DND-41 (cell line): ENCODE measurements at regions not wholly inside any gene's neighbourhood (a gene's known extent, or its start where the extent isn't known, plus 50 kb on each side); places are given as distances from the start of the nearest gene placed in this dataset.

ENCODE experiments used
- EZH2 ChIP-seq: IDR thresholded peaks from 3 replicates; pipeline ENCODE4 v1.6.1; 2012; ENCODE audit warnings: borderline replicate concordance, low read depth, mild to moderate bottlenecking, moderate library complexity, low read length, inconsistent platforms; ENCODE audit not compliant: severe bottlenecking
- TF ChIP-seq, protein P1 (sequence below): IDR thresholded peaks from 2 replicates; pipeline ENCODE4 v1.5.1; 2012; ENCODE audit warnings: borderline replicate concordance, low read length, moderate library complexity, mild to moderate bottlenecking; ENCODE audit not compliant: poor library complexity, severe bottlenecking; ENCODE audit errors: extremely low read depth

DNA sequence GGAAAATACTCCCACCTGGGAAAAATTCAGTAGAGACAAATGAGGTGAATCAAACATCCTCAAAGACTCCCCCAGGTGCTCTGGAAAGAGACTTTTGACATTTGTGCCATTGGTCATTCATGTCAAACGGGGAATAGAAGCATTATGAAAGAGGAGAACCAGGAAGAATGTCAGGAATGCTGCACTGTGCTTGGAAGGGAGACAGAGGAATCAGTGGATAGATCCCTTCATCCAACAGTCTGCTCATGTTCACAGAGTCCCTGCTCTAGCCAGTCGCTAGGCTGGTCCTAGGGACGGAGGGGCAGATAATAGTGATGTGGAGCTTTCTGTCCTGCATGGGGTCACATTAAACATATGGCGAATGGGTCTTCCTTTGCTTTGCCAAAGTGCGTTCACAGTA, 384.4 kb downstream of the FGF9 start:
- TF ChIP-seq, protein P1, sequence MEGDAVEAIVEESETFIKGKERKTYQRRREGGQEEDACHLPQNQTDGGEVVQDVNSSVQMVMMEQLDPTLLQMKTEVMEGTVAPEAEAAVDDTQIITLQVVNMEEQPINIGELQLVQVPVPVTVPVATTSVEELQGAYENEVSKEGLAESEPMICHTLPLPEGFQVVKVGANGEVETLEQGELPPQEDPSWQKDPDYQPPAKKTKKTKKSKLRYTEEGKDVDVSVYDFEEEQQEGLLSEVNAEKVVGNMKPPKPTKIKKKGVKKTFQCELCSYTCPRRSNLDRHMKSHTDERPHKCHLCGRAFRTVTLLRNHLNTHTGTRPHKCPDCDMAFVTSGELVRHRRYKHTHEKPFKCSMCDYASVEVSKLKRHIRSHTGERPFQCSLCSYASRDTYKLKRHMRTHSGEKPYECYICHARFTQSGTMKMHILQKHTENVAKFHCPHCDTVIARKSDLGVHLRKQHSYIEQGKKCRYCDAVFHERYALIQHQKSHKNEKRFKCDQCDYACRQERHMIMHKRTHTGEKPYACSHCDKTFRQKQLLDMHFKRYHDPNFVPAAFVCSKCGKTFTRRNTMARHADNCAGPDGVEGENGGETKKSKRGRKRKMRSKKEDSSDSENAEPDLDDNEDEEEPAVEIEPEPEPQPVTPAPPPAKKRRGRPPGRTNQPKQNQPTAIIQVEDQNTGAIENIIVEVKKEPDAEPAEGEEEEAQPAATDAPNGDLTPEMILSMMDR = no peak
- no peak for TF ChIP-seq EZH2
